GM12878 (cell line): ENCODE measurements at regions not wholly inside any gene's neighbourhood (a gene's known extent, or its start where the extent isn't known, plus 50 kb on each side); places are given as distances from the start of the nearest gene placed in this dataset.

Source experiments
- CTCF ChIP-seq, 3 experiments: IDR thresholded peaks in 2 of 3; conservative IDR thresholded peaks in 1 of 3; 2 replicates each; pipeline ENCODE4 v1.5.1; 2011; ENCODE audit warnings: low read depth in 3 of 3, low read length in 3 of 3, mild to moderate bottlenecking in 3 of 3, control low read depth in 2 of 3, moderate library complexity in 2 of 3, inconsistent platforms in 1 of 3, mixed read lengths in 1 of 3; ENCODE audit not compliant: control insufficient read depth in 2 of 3, insufficient read depth in 1 of 3; ENCODE audit errors: extremely low read depth in 1 of 3
- IRF3 ChIP-seq: fragments of 450-650 bp; IDR thresholded peaks from 2 replicates; pipeline ENCODE4 v1.6.1; 2014; ENCODE audit warnings: mild to moderate bottlenecking
- POLR2A ChIP-seq: IDR thresholded peaks from 2 replicates; pipeline ENCODE4 v1.6.1; 2011; ENCODE audit warnings: low read depth, mild to moderate bottlenecking, low read length
- ZNF24 ChIP-seq: fragments of 450-650 bp; IDR thresholded peaks from 2 replicates; pipeline ENCODE4 v1.6.1; 2017; ENCODE audit warnings: antibody characterized with exemption, mild to moderate bottlenecking

GRCh38 chr14:44154446-44154845, 352.6 kb downstream of the FSCB start:
- no peak for TF ChIP-seq POLR2A
- no peak for TF ChIP-seq CTCF (IDR thresholded peaks at IDR 0.05 in 2 of 3, conservative IDR thresholded peaks at IDR 0.05 in 1 of 3; ENCODE audit: control insufficient read depth in 2 of 3, extremely low read depth in 1 of 3, insufficient read depth in 1 of 3, low read depth in 3 of 3, low read length in 3 of 3)
- no peak for TF ChIP-seq IRF3
- TF ChIP-seq ZNF24, result no peak
